ENCODE measurements at regions not wholly inside any gene's neighbourhood (a gene's known extent, or its start where the extent isn't known, plus 50 kb on each side); places are given as distances from the start of the nearest gene placed in this dataset.
"Not testable (repeated sequence)": the region's sequence is repeated elsewhere in the genome, so short reads cannot be mapped to it uniquely, and the experiment has no call there.

DNA sequence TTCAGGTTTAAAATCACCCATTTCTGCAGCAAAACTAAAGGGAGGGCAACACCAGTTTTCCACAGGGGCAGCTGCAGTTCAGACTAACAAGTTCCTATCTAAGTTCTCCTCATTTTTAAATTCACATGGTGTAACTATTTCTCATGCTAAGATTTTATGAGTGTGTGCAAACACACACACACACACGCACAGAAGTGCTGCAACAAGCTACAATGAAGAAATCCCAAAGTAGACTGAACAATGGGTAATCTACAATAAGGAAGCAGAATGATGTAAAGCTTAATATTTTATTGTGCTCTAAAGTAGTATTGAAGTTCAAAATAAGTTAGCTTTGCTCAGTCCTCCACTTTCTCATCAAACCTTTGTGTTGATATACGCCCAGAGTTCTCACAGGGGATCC, 140.8 kb upstream of the SPATA31A3 start:
- TF ChIP-seq, protein P1, sequence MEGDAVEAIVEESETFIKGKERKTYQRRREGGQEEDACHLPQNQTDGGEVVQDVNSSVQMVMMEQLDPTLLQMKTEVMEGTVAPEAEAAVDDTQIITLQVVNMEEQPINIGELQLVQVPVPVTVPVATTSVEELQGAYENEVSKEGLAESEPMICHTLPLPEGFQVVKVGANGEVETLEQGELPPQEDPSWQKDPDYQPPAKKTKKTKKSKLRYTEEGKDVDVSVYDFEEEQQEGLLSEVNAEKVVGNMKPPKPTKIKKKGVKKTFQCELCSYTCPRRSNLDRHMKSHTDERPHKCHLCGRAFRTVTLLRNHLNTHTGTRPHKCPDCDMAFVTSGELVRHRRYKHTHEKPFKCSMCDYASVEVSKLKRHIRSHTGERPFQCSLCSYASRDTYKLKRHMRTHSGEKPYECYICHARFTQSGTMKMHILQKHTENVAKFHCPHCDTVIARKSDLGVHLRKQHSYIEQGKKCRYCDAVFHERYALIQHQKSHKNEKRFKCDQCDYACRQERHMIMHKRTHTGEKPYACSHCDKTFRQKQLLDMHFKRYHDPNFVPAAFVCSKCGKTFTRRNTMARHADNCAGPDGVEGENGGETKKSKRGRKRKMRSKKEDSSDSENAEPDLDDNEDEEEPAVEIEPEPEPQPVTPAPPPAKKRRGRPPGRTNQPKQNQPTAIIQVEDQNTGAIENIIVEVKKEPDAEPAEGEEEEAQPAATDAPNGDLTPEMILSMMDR (CRISPR knock-in tag; IDR thresholded peaks at IDR 0.05): not testable (repeated sequence)
- not testable (repeated sequence) for TF ChIP-seq RXRA (CRISPR knock-in tag; IDR thresholded peaks at IDR 0.05); GABPA (IDR thresholded peaks at IDR 0.05; ENCODE audit: low read depth, low read length); GABPA (CRISPR knock-in tag; IDR thresholded peaks at IDR 0.05; ENCODE audit: low read depth); CREB1 (IDR thresholded peaks at IDR 0.05); CREB1 (CRISPR knock-in tag; IDR thresholded peaks at IDR 0.05)
